ENCODE measurements at regions not wholly inside any gene's neighbourhood (a gene's known extent, or its start where the extent isn't known, plus 50 kb on each side); places are given as distances from the start of the nearest gene placed in this dataset.

DNA sequence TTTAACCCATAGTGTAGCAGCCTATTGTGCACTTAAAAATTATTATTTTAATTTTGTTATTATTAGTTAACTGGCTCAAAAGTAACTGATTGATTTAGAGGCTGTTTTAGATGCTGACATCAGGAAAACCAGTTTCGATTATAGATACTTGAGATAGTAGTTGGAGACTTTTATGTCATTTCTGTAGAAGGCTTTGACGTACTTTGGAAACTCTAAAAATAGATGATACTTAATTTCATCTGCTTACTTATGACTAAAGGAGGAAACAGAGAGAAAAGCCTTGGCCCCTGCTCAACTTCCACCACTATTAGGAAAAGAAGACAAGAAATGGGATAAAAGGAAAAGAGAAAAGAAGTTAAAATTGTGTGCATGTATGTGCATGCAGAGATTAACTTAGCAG lies 219.3 kb upstream of the HMGA2 start:
- Histone ChIP-seq H3K4me1 (ENCODE audit: low read depth) (peaks cover 21% of the 10 kb centered on the region), H3K4me3 (no peak overlapping the region), H3K27ac (no peak overlapping the region), H3K9me3 (ENCODE audit: low read depth) (no peaks in the 10 kb centered on the region), H3K36me3 (no peaks in the 10 kb centered on the region), H3K27me3 (no peaks in the 10 kb centered on the region)
- no peak for DNase-seq (ENCODE audit: low read depth in 1 of 2, low spot score in 1 of 2)
- TF ChIP-seq, protein P1, sequence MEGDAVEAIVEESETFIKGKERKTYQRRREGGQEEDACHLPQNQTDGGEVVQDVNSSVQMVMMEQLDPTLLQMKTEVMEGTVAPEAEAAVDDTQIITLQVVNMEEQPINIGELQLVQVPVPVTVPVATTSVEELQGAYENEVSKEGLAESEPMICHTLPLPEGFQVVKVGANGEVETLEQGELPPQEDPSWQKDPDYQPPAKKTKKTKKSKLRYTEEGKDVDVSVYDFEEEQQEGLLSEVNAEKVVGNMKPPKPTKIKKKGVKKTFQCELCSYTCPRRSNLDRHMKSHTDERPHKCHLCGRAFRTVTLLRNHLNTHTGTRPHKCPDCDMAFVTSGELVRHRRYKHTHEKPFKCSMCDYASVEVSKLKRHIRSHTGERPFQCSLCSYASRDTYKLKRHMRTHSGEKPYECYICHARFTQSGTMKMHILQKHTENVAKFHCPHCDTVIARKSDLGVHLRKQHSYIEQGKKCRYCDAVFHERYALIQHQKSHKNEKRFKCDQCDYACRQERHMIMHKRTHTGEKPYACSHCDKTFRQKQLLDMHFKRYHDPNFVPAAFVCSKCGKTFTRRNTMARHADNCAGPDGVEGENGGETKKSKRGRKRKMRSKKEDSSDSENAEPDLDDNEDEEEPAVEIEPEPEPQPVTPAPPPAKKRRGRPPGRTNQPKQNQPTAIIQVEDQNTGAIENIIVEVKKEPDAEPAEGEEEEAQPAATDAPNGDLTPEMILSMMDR (IDR thresholded peaks at IDR 0.05; ENCODE audit: low read depth, low read length), result no peak

GRCh38 chr12:65606008-65606766 lies 218.1 kb upstream of the HMGA2 start:
- Histone ChIP-seq H3K9me3 (ENCODE audit: low read depth) (no peaks in the 10 kb centered on the region), H3K4me1 (ENCODE audit: low read depth) (peaks cover 21% of the 10 kb centered on the region), H3K27ac (no peak overlapping the region), H3K36me3 (no peaks in the 10 kb centered on the region), H3K27me3 (no peaks in the 10 kb centered on the region), H3K4me3 (no peak overlapping the region)
- no peak for DNase-seq (ENCODE audit: low read depth in 1 of 2, low spot score in 1 of 2)
- TF ChIP-seq, protein P1 (IDR thresholded peaks at IDR 0.05; ENCODE audit: low read depth, low read length), result no peak

DNA sequence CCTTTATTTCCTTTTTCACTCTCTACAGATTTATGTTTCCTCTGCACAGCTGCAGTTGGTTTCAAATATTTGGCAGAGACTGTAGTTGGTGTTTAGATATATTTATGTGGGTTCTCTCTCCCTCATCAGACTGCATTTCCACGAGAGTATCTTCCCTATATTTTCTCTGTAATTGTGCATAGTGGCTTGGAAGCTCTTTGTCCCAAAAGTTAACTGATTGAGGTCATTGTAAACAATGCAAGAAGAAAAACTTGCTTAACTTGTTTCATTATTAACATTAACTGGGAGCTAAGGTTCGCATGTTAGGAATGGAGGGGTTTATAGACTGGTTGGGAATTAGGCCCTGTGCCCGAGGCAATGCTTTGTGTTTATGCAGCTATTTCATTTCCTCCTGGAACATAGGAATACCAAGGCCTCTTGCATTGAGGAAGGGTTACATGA lies 216.9 kb upstream of the HMGA2 start:
- Histone ChIP-seq H3K27me3 (no peaks in the 10 kb centered on the region), H3K9me3 (ENCODE audit: low read depth) (no peaks in the 10 kb centered on the region), H3K27ac (no peak overlapping the region), H3K4me3 (no peak overlapping the region), H3K36me3 (no peaks in the 10 kb centered on the region), H3K4me1 (ENCODE audit: low read depth) (peaks cover 29% of the 10 kb centered on the region)
- TF ChIP-seq, protein P1 (IDR thresholded peaks at IDR 0.05; ENCODE audit: low read depth, low read length), result no peak
- no peak for DNase-seq (ENCODE audit: low read depth in 1 of 2, low spot score in 1 of 2)

- TF ChIP-seq, protein P1 (IDR thresholded peaks at IDR 0.05; ENCODE audit: low read depth, low read length), result no peak
- Histone ChIP-seq H3K27me3 (no peaks in the 10 kb centered on the region), H3K9me3 (ENCODE audit: low read depth) (no peaks in the 10 kb centered on the region), H3K36me3 (no peaks in the 10 kb centered on the region), H3K27ac (peak overlapping the region; percentile 9), H3K4me1 (ENCODE audit: low read depth) (peaks cover 29% of the 10 kb centered on the region), H3K4me3 (no peak overlapping the region)
- peak in 1 of 2 donors; percentile 22 for DNase-seq (ENCODE audit: low read depth in 1 of 2, low spot score in 1 of 2)
These were observed 215.9 kb upstream of the HMGA2 start for GRCh38 chr12:65608319-65608916.

GRCh38 chr12:65609359-65609771 lies 214.9 kb upstream of the HMGA2 start:
- H3K27me3 ChIP-seq, result no peaks in the 10 kb centered on the region
- H3K36me3 ChIP-seq, result no peaks in the 10 kb centered on the region
- no peaks in the 10 kb centered on the region for H3K9me3 ChIP-seq (ENCODE audit: low read depth)
- H3K4me1 ChIP-seq (ENCODE audit: low read depth), result peaks cover 29% of the 10 kb centered on the region
- H3K27ac ChIP-seq, result no peak overlapping the region
- DNase-seq (ENCODE audit: low read depth in 1 of 2, low spot score in 1 of 2), result peak in 1 of 2 donors; percentile 59
- H3K4me3 ChIP-seq, result no peak overlapping the region
- TF ChIP-seq, protein P1 (IDR thresholded peaks at IDR 0.05; ENCODE audit: low read depth, low read length), result peak; percentile 21

All from cardiac muscle cell (in vitro differentiated cells and primary cell).